CD4-positive, alpha-beta T cell treated with Interleukin-15 for 4 hours (primary cell): ENCODE measurements at regions not wholly inside any gene's neighbourhood (a gene's known extent, or its start where the extent isn't known, plus 50 kb on each side); places are given as distances from the start of the nearest gene placed in this dataset.
A peak's percentile ranks its signal among the peaks of the same experiment; 100 is the strongest.
"Not testable (repeated sequence)": the region's sequence is repeated elsewhere in the genome, so short reads cannot be mapped to it uniquely, and the experiment has no call there.

ENCODE experiments used
- DNase-seq: peaks from one replicate; pipeline ENCODE4 v3.0.0-alpha.2; 2020; ENCODE audit warnings: low spot score

GRCh38 chr2:64743739-64744330 lies 90.1 kb upstream of the SERTAD2 start:
- DNase-seq, result no peak

- no peak for DNase-seq
Observed at GRCh38 chr2:64745562-64745961, 91.8 kb upstream of the SERTAD2 start.

GRCh38 chr2:64747690-64748091 lies 94.0 kb upstream of the SERTAD2 start:
- not testable (repeated sequence) for DNase-seq

- DNase-seq, result no peak
Observed at GRCh38 chr2:64748147-64748546, 94.4 kb upstream of the SERTAD2 start.

GRCh38 chr2:64748561-64748960 lies 94.8 kb upstream of the SERTAD2 start:
- no peak for DNase-seq

GRCh38 chr2:64749446-64749845 lies 95.7 kb upstream of the SERTAD2 start:
- no peak for DNase-seq

GRCh38 chr2:64750001-64750816 lies 96.5 kb upstream of the SERTAD2 start:
- peak; percentile 28 for DNase-seq

GRCh38 chr2:64750817-64751285 lies 97.1 kb upstream of the SERTAD2 start:
- peak; percentile 99 for DNase-seq

- DNase-seq, result no peak
Observed at GRCh38 chr2:64751286-64752260, 97.9 kb upstream of the SERTAD2 start.

- DNase-seq, result no peak
Observed at GRCh38 chr2:64753399-64753798, 99.7 kb upstream of the SERTAD2 start.

GRCh38 chr2:64754570-64754969 lies 100.9 kb upstream of the SERTAD2 start:
- no peak for DNase-seq

- DNase-seq, result no peak
Observed at GRCh38 chr2:64757126-64757525, 103.4 kb upstream of the SERTAD2 start.

- DNase-seq, result no peak
Observed at GRCh38 chr2:64760128-64760527, 106.4 kb upstream of the SERTAD2 start.

- no peak for DNase-seq
Observed at GRCh38 chr2:64762301-64762997, 108.7 kb upstream of the SERTAD2 start.

- DNase-seq, result no peak
Observed at GRCh38 chr2:64763126-64763525, 109.4 kb upstream of the SERTAD2 start.

GRCh38 chr2:64765160-64765805 lies 111.6 kb upstream of the SERTAD2 start:
- no peak for DNase-seq

- peak; percentile 46 for DNase-seq
Observed at GRCh38 chr2:64766841-64767669, 113.3 kb upstream of the SERTAD2 start.

- DNase-seq, result peak; percentile 75
Observed at GRCh38 chr2:64767670-64768468, 114.2 kb upstream of the SERTAD2 start.

GRCh38 chr2:64768491-64769005 lies 114.8 kb upstream of the SERTAD2 start:
- no peak for DNase-seq
